Esophagus muscularis mucosa (tissue), 4 donors: ENCODE measurements at regions not wholly inside any gene's neighbourhood (a gene's known extent, or its start where the extent isn't known, plus 50 kb on each side); places are given as distances from the start of the nearest gene placed in this dataset.
A peak's percentile ranks its signal among the peaks of the same experiment; 100 is the strongest.

ENCODE experiments used
- DNase-seq: peaks from one replicate; pipeline ENCODE4 v3.0.0-alpha.2; 2017; ENCODE audit errors: extremely low spot score
- H3K27ac ChIP-seq, 4 donors: fragments of 200-600 bp; sonication (generic); replicated peaks in 1 of 4; 1 replicate in 3 of 4; 2 replicates in 1 of 4; pipeline ENCODE4 v1.5.1; 2016 to 2019; ENCODE audit warnings: mild to moderate bottlenecking in 1 of 4
- H3K27me3 ChIP-seq, 4 donors: fragments of 200-600 bp; sonication (generic); one replicate each; pipeline versions ENCODE4 v1.5.1 to v1.6.0; 2016 to 2019
- H3K36me3 ChIP-seq, 4 donors: fragments of 200-600 bp; sonication (generic); one replicate each; pipeline ENCODE4 v1.5.1; 2016 to 2019
- H3K4me1 ChIP-seq, 4 donors: fragments of 200-600 bp; sonication (generic); one replicate each; pipeline ENCODE4 v1.5.1; 2016 to 2019
- H3K4me3 ChIP-seq, 4 donors: fragments of 200-600 bp; sonication (generic); 1 replicate in 2 of 4; 2 replicates in 2 of 4; pipeline ENCODE4 v1.5.1; 2016 to 2019; ENCODE audit warnings: mild to moderate bottlenecking in 4 of 4, moderate library complexity in 1 of 4
- H3K9me3 ChIP-seq, 4 donors: fragments of 200-600 bp; sonication (generic); 1 replicate in 3 of 4; 2 replicates in 1 of 4; pipeline ENCODE4 v1.5.1; 2016 to 2019
- CTCF ChIP-seq, 3 experiments: fragments of 200-600 bp in 2 of 3; fragments of 450-650 bp in 1 of 3; sonication (generic) in 2 of 3; IDR thresholded peaks; one replicate each; pipeline ENCODE4 v1.5.1; 2017 to 2019; ENCODE audit warnings: antibody characterized with exemption in 3 of 3, mild to moderate bottlenecking in 2 of 3, moderate library complexity in 1 of 3
- EP300 ChIP-seq: sonication (generic); formaldehyde crosslinking; IDR thresholded peaks from one replicate; pipeline ENCODE4 v1.6.1; 2017; ENCODE audit warnings: antibody characterized with exemption
- POLR2A ChIP-seq: fragments of 450-650 bp; IDR thresholded peaks from one replicate; pipeline ENCODE4 v1.6.1; 2017; ENCODE audit warnings: antibody characterized with exemption, moderate library complexity, mild to moderate bottlenecking, low read depth
- POLR2AphosphoS5 ChIP-seq, 2 donors: sonication (generic); formaldehyde crosslinking; IDR thresholded peaks; one replicate each; pipeline ENCODE4 v1.6.1; 2017; ENCODE audit warnings: antibody characterized with exemption in 2 of 2
- WGBS: methylation state at CpG from one replicate; pipeline ENCODE4 v1.1.5; 2018; 5-methylcytosine and 5-hydroxymethylcytosine counted together
- intact Hi-C: fragments of 100-400 bp; cut with DNase I; formaldehyde crosslinking; loops from one replicate; pipeline ENCODE4 v1.15.1; 2023

GRCh38 chrX:38939067-38939466, 137.8 kb downstream of the MID1IP1 start:
- Histone ChIP-seq H3K4me3 (no peak overlapping the region), H3K36me3 (no peaks in the 10 kb centered on the region), H3K27me3 (no peaks in the 10 kb centered on the region), H3K9me3 (peaks cover 0 to 15% (median 0%) of the 10 kb centered on the region in 4 donors), H3K27ac (peak overlapping the region in 1 of 4 donors; percentile 35), H3K4me1 (peaks cover 0 to 17% (median 0%) of the 10 kb centered on the region in 4 donors)
- intact Hi-C loops: no loop called here
- TF ChIP-seq POLR2A (no peak), EP300 (no peak), CTCF (IDR thresholded peaks at IDR 0.05) (no peak), POLR2AphosphoS5 (IDR thresholded peaks at IDR 0.05) (peak in 1 of 2 donors; percentile 65)
- no peak for DNase-seq
- 13% methylated on average over 1 of the region's 1 CpG for WGBS

GRCh38 chrX:38940547-38940946, 139.3 kb downstream of the MID1IP1 start:
- Histone ChIP-seq H3K4me1 (peaks cover 0 to 17% (median 0%) of the 10 kb centered on the region in 4 donors), H3K9me3 (peaks cover 0 to 24% (median 0%) of the 10 kb centered on the region in 4 donors), H3K27ac (peak overlapping the region in 2 of 4 donors; percentile 35 to 51), H3K27me3 (no peaks in the 10 kb centered on the region), H3K36me3 (no peaks in the 10 kb centered on the region), H3K4me3 (no peak overlapping the region)
- WGBS: 75% methylated on average over 3 of the region's 3 CpGs
- intact Hi-C loops: no loop called here
- DNase-seq: no peak
- TF ChIP-seq POLR2AphosphoS5 (IDR thresholded peaks at IDR 0.05) (no peak), CTCF (IDR thresholded peaks at IDR 0.05) (no peak), EP300 (no peak), POLR2A (no peak)

DNA sequence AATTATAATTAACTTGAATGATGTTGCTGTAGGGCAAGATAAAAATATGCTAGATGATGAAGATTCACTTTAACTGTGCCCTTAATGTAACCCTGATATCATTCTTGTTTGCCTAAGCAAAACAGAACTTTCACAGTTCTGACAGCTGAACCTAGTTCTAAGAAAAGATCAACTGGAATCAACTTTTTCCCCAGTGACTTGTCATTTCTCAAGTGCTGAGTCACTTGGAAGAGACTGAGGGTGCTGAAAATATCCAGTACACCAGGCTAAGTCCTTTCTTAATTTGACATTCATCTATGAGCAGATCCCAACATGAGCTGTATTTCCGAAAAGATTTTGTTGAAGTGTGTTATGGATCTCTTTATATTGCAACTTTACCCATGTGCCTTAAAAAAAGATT, 140.4 kb downstream of the MID1IP1 start:
- peak overlapping the region; percentile 19 to 58 (median 42) for H3K27ac ChIP-seq
- 54% methylated on average over 1 of the region's 1 CpG for WGBS
- no peaks in the 10 kb centered on the region for H3K27me3 ChIP-seq
- peak in 1 of 2 donors; percentile 46 for TF ChIP-seq POLR2AphosphoS5 (IDR thresholded peaks at IDR 0.05)
- TF ChIP-seq CTCF (IDR thresholded peaks at IDR 0.05): no peak
- DNase-seq: no peak
- H3K4me3 ChIP-seq: no peak overlapping the region
- intact Hi-C loops: no loop called here
- H3K9me3 ChIP-seq: peaks cover 0 to 24% (median 0%) of the 10 kb centered on the region in 4 donors
- peaks cover 0 to 17% (median 0%) of the 10 kb centered on the region in 4 donors for H3K4me1 ChIP-seq
- no peaks in the 10 kb centered on the region for H3K36me3 ChIP-seq

DNA sequence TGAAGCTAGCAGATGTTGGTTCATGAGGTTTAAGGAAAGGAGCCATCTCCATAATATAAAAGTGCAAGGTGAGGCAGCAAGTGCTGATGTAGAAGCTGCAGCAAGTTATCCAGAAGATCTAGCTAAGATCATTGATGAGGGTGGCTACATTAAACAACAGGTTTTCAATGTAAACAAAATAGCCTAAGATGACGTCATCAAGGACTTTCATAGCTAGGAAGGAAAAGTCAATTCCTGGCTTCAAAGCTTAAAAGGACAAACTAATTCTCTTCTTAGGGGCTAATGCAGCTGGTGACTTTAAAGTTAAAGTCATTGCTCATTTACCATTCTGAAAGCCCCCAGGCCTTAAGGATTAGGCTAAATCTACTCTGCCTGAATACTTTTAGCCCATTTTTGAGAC, 141.9 kb downstream of the MID1IP1 start:
- no peaks in the 10 kb centered on the region for H3K36me3 ChIP-seq
- H3K4me1 ChIP-seq: peaks cover 0 to 10% (median 0%) of the 10 kb centered on the region in 4 donors
- H3K27ac ChIP-seq: no peak overlapping the region
- no peak for TF ChIP-seq POLR2AphosphoS5 (IDR thresholded peaks at IDR 0.05)
- no peak for TF ChIP-seq EP300
- no peak for TF ChIP-seq CTCF (IDR thresholded peaks at IDR 0.05)
- TF ChIP-seq POLR2A: no peak
- no peaks in the 10 kb centered on the region for H3K27me3 ChIP-seq
- intact Hi-C loops: no loop called here
- H3K4me3 ChIP-seq: no peak overlapping the region
- 76% methylated on average over 1 of the region's 1 CpG for WGBS
- DNase-seq: no peak
- H3K9me3 ChIP-seq: peaks cover 0 to 24% (median 0%) of the 10 kb centered on the region in 4 donors

DNA sequence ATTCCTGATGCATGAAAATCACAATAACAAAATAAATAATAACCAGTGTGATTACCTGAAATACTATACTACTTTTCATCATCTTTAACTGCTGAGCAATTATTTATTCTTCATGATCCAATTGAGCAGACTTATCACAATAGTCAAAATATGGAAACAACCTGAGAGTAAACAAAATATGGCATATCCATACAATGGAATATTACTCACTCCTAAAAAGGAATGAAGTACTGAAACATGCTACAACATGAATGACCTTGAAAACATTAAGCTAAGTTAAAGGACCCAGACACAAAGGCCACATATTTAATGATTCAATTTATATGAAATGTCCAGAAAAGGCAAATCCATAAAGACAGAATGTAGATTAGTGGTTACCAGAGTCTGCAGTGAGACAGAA, 146.8 kb downstream of the MID1IP1 start:
- intact Hi-C loops: no loop called here
- H3K27me3 ChIP-seq: no peaks in the 10 kb centered on the region
- no peak overlapping the region for H3K4me3 ChIP-seq
- H3K36me3 ChIP-seq: no peaks in the 10 kb centered on the region
- peaks cover 0 to 18% (median 0%) of the 10 kb centered on the region in 4 donors for H3K9me3 ChIP-seq
- no peaks in the 10 kb centered on the region for H3K4me1 ChIP-seq
- DNase-seq: no peak
- TF ChIP-seq POLR2A (no peak), CTCF (IDR thresholded peaks at IDR 0.05) (no peak), EP300 (no peak), POLR2AphosphoS5 (IDR thresholded peaks at IDR 0.05) (no peak)
- H3K27ac ChIP-seq: no peak overlapping the region
